HAP-1 (cell line): ENCODE measurements at regions not wholly inside any gene's neighbourhood (a gene's known extent, or its start where the extent isn't known, plus 50 kb on each side); places are given as distances from the start of the nearest gene placed in this dataset.
"Not testable (repeated sequence)": the region's sequence is repeated elsewhere in the genome, so short reads cannot be mapped to it uniquely, and the experiment has no call there.

Experiments used
- DNase-seq, 2 experiments: peaks; one replicate each; pipeline ENCODE4 v3.0.0-alpha.2; 2016 to 2020; ENCODE audit warnings: low spot score in 2 of 2
- H3K27me3 ChIP-seq: fragments of 250-450 bp; sonication (Bioruptor Pico); 2 replicates; pipeline ENCODE4 v1.5.1; 2020; ENCODE audit warnings: low read depth, mild to moderate bottlenecking, moderate library complexity
- H3K36me3 ChIP-seq: fragments of 250-450 bp; sonication (Bioruptor Pico); replicated peaks from 2 replicates; pipeline ENCODE4 v1.5.1; 2020; ENCODE audit warnings: mild to moderate bottlenecking
- H3K4me1 ChIP-seq: fragments of 250-450 bp; sonication (Bioruptor Pico); 2 replicates; pipeline ENCODE4 v1.5.1; 2020; ENCODE audit warnings: mild to moderate bottlenecking
- H3K4me3 ChIP-seq: fragments of 250-450 bp; sonication (Bioruptor Pico); 2 replicates; pipeline ENCODE4 v1.5.1; 2020; ENCODE audit warnings: mild to moderate bottlenecking, moderate library complexity
- H3K9me3 ChIP-seq: fragments of 250-450 bp; sonication (Bioruptor Pico); 2 replicates; pipeline ENCODE4 v1.5.1; 2020; ENCODE audit warnings: mild to moderate bottlenecking, moderate library complexity
- in situ Hi-C: fragments of 300-500 bp; cut with MboI; formaldehyde crosslinking; loops from 3 replicates; pipeline ENCODE4 v1.14.3; 2020; ENCODE audit warnings: low sequenced_read_pairs, inconsistent platforms, mixed read lengths

GRCh38 chr6:159400826-159401225 is 231.6 kb downstream of the FNDC1 start:
- in situ Hi-C loops = no loop called here
- Histone ChIP-seq H3K4me1 (no peaks in the 10 kb centered on the region), H3K4me3 (no peak overlapping the region), H3K9me3 (no peaks in the 10 kb centered on the region), H3K27me3 (no peaks in the 10 kb centered on the region), H3K36me3 (no peaks in the 10 kb centered on the region)
- no peak for DNase-seq

- in situ Hi-C loops = no loop called here
- Histone ChIP-seq H3K4me3 (no peak overlapping the region), H3K27me3 (no peaks in the 10 kb centered on the region), H3K4me1 (no peaks in the 10 kb centered on the region), H3K36me3 (no peaks in the 10 kb centered on the region), H3K9me3 (no peaks in the 10 kb centered on the region)
- no peak for DNase-seq
Measured at GRCh38 chr6:159399751-159400221, 230.6 kb downstream of the FNDC1 start.

- no peak for DNase-seq
- no peaks in the 10 kb centered on the region for H3K9me3 ChIP-seq
- in situ Hi-C loops = no loop called here
- no peaks in the 10 kb centered on the region for H3K36me3 ChIP-seq
- H3K27me3 ChIP-seq = no peaks in the 10 kb centered on the region
- no peaks in the 10 kb centered on the region for H3K4me1 ChIP-seq
- H3K4me3 ChIP-seq = no peak overlapping the region
Measured at GRCh38 chr6:159398633-159399032, 229.4 kb downstream of the FNDC1 start.

- in situ Hi-C loops = no loop called here
- Histone ChIP-seq H3K9me3 (no peaks in the 10 kb centered on the region), H3K4me1 (no peaks in the 10 kb centered on the region), H3K36me3 (no peaks in the 10 kb centered on the region), H3K27me3 (no peaks in the 10 kb centered on the region), H3K4me3 (no peak overlapping the region)
- DNase-seq = no peak
Measured at GRCh38 chr6:159397753-159398152, 228.6 kb downstream of the FNDC1 start.

GRCh38 chr6:159395609-159396008 is 226.4 kb downstream of the FNDC1 start:
- Histone ChIP-seq H3K27me3 (no peaks in the 10 kb centered on the region), H3K36me3 (no peaks in the 10 kb centered on the region), H3K4me3 (no peak overlapping the region), H3K9me3 (no peaks in the 10 kb centered on the region), H3K4me1 (no peaks in the 10 kb centered on the region)
- in situ Hi-C loops = no loop called here
- no peak for DNase-seq

GRCh38 chr6:159392695-159393094 is 223.5 kb downstream of the FNDC1 start:
- DNase-seq, H3K4me3 ChIP-seq, H3K27me3 ChIP-seq, in situ Hi-C loops, H3K9me3 ChIP-seq, H3K36me3 ChIP-seq, H3K4me1 ChIP-seq: not testable (repeated sequence)

- Histone ChIP-seq H3K4me3 (no peak overlapping the region), H3K36me3 (no peaks in the 10 kb centered on the region), H3K9me3 (no peaks in the 10 kb centered on the region), H3K27me3 (no peaks in the 10 kb centered on the region), H3K4me1 (no peaks in the 10 kb centered on the region)
- in situ Hi-C loops = no loop called here
- no peak for DNase-seq
Measured at GRCh38 chr6:159390381-159390780, 221.2 kb downstream of the FNDC1 start.

- in situ Hi-C loops = no loop called here
- Histone ChIP-seq H3K27me3 (no peaks in the 10 kb centered on the region), H3K36me3 (no peaks in the 10 kb centered on the region), H3K4me1 (no peaks in the 10 kb centered on the region), H3K4me3 (no peak overlapping the region), H3K9me3 (no peaks in the 10 kb centered on the region)
- no peak for DNase-seq
Measured at GRCh38 chr6:159389695-159390094, 220.5 kb downstream of the FNDC1 start.

GRCh38 chr6:159380114-159380513 is 210.9 kb downstream of the FNDC1 start:
- H3K9me3 ChIP-seq = no peaks in the 10 kb centered on the region
- H3K27me3 ChIP-seq = no peaks in the 10 kb centered on the region
- in situ Hi-C loops = no loop called here
- no peak overlapping the region for H3K4me3 ChIP-seq
- no peaks in the 10 kb centered on the region for H3K36me3 ChIP-seq
- DNase-seq = no peak
- no peaks in the 10 kb centered on the region for H3K4me1 ChIP-seq

GRCh38 chr6:159378411-159379328 is 209.5 kb downstream of the FNDC1 start:
- no peaks in the 10 kb centered on the region for H3K27me3 ChIP-seq
- no peak overlapping the region for H3K4me3 ChIP-seq
- no peaks in the 10 kb centered on the region for H3K36me3 ChIP-seq
- in situ Hi-C loops = no loop called here
- no peak for DNase-seq
- H3K4me1 ChIP-seq = no peaks in the 10 kb centered on the region
- no peaks in the 10 kb centered on the region for H3K9me3 ChIP-seq

- no peak for DNase-seq
- H3K27me3 ChIP-seq = no peaks in the 10 kb centered on the region
- in situ Hi-C loops = no loop called here
Measured at GRCh38 chr6:159376516-159377158, 207.4 kb downstream of the FNDC1 start.

GRCh38 chr6:159375014-159375413 is 205.8 kb downstream of the FNDC1 start:
- H3K27me3 ChIP-seq = no peaks in the 10 kb centered on the region

More at GRCh38 chr6:159376516-159377158, 207.4 kb downstream of the FNDC1 start:
- H3K9me3 ChIP-seq = no peaks in the 10 kb centered on the region
- H3K4me1 ChIP-seq = no peaks in the 10 kb centered on the region
- no peak overlapping the region for H3K4me3 ChIP-seq
- H3K36me3 ChIP-seq = no peaks in the 10 kb centered on the region

GRCh38 chr6:159373670-159374069 is 204.5 kb downstream of the FNDC1 start:
- no peaks in the 10 kb centered on the region for H3K9me3 ChIP-seq
- DNase-seq = no peak
- H3K27me3 ChIP-seq = no peaks in the 10 kb centered on the region
- H3K4me1 ChIP-seq = no peaks in the 10 kb centered on the region
- no peaks in the 10 kb centered on the region for H3K36me3 ChIP-seq
- in situ Hi-C loops = no loop called here
- no peak overlapping the region for H3K4me3 ChIP-seq

More at GRCh38 chr6:159375014-159375413, 205.8 kb downstream of the FNDC1 start:
- Histone ChIP-seq H3K4me1 (no peaks in the 10 kb centered on the region), H3K36me3 (no peaks in the 10 kb centered on the region), H3K4me3 (no peak overlapping the region), H3K9me3 (no peaks in the 10 kb centered on the region)
- no peak for DNase-seq
- in situ Hi-C loops = no loop called here

GRCh38 chr6:159372333-159372732 is 203.1 kb downstream of the FNDC1 start:
- in situ Hi-C loops = no loop called here

More at GRCh38 chr6:159372333-159372732, 203.1 kb downstream of the FNDC1 start:
- Histone ChIP-seq H3K36me3 (no peaks in the 10 kb centered on the region), H3K4me1 (no peaks in the 10 kb centered on the region), H3K4me3 (no peak overlapping the region), H3K9me3 (no peaks in the 10 kb centered on the region), H3K27me3 (no peaks in the 10 kb centered on the region)
- no peak for DNase-seq
